ENCODE measurements at regions not wholly inside any gene's neighbourhood (a gene's known extent, or its start where the extent isn't known, plus 50 kb on each side); places are given as distances from the start of the nearest gene placed in this dataset.

- DNase-seq (ENCODE audit: low read depth in 2 of 2) = no peak
These were observed 198.9 kb upstream of the MDGA2 start for GRCh38 chr14:47874350-47874749.

GRCh38 chr14:47872588-47872987, 197.2 kb upstream of the MDGA2 start:
- DNase-seq (ENCODE audit: low read depth in 2 of 2) = no peak

- no peak for DNase-seq (ENCODE audit: low read depth in 2 of 2)
These were observed 188.0 kb upstream of the MDGA2 start for GRCh38 chr14:47863441-47863840.

GRCh38 chr14:47857646-47858045, 182.2 kb upstream of the MDGA2 start:
- no peak for DNase-seq (ENCODE audit: low read depth in 2 of 2)

- DNase-seq (ENCODE audit: low read depth in 2 of 2) = no peak
These were observed 176.9 kb upstream of the MDGA2 start for GRCh38 chr14:47852278-47852677.

- no peak for DNase-seq (ENCODE audit: low read depth in 2 of 2)
These were observed 170.6 kb upstream of the MDGA2 start for GRCh38 chr14:47846008-47846407.

- no peak for DNase-seq (ENCODE audit: low read depth in 2 of 2)
These were observed 167.8 kb upstream of the MDGA2 start for GRCh38 chr14:47843236-47843635.

GRCh38 chr14:47833011-47833410, 157.6 kb upstream of the MDGA2 start:
- no peak for DNase-seq (ENCODE audit: low read depth in 2 of 2)

- DNase-seq (ENCODE audit: low read depth in 2 of 2) = no peak
These were observed 151.4 kb upstream of the MDGA2 start for GRCh38 chr14:47826809-47827208.

- no peak for DNase-seq (ENCODE audit: low read depth in 2 of 2)
These were observed 146.9 kb upstream of the MDGA2 start for GRCh38 chr14:47822326-47822725.

GRCh38 chr14:47821135-47821534, 145.7 kb upstream of the MDGA2 start:
- no peak for DNase-seq (ENCODE audit: low read depth in 2 of 2)

- DNase-seq (ENCODE audit: low read depth in 2 of 2) = no peak
These were observed 115.1 kb upstream of the MDGA2 start for GRCh38 chr14:47790477-47790876.

- DNase-seq (ENCODE audit: low read depth in 2 of 2) = no peak
These were observed 109.7 kb upstream of the MDGA2 start for GRCh38 chr14:47785058-47785457.

GRCh38 chr14:47778631-47779030, 103.2 kb upstream of the MDGA2 start:
- no peak for DNase-seq (ENCODE audit: low read depth in 2 of 2)

- DNase-seq (ENCODE audit: low read depth in 2 of 2) = no peak
These were observed 97.2 kb upstream of the MDGA2 start for GRCh38 chr14:47772652-47773051.

GRCh38 chr14:47763188-47763854, 87.9 kb upstream of the MDGA2 start:
- no peak for DNase-seq (ENCODE audit: low read depth in 2 of 2)

- no peak for DNase-seq (ENCODE audit: low read depth in 2 of 2)
These were observed 71.6 kb upstream of the MDGA2 start for GRCh38 chr14:47746986-47747385.

GRCh38 chr14:47744155-47744554, 68.8 kb upstream of the MDGA2 start:
- no peak for DNase-seq (ENCODE audit: low read depth in 2 of 2)

- DNase-seq (ENCODE audit: low read depth in 2 of 2) = no peak
These were observed 64.1 kb upstream of the MDGA2 start for GRCh38 chr14:47739541-47739940.

- DNase-seq (ENCODE audit: low read depth in 2 of 2) = no peak
These were observed 54.9 kb upstream of the MDGA2 start for GRCh38 chr14:47730296-47730695.

Measured in stimulated activated CD4-positive, alpha-beta T cell treated with anti-CD3 and anti-CD28 coated beads, Interleukin-15, amount 100 ng/mL, for 48 hours (primary cell).